ENCODE measurements at regions not wholly inside any gene's neighbourhood (a gene's known extent, or its start where the extent isn't known, plus 50 kb on each side); places are given as distances from the start of the nearest gene placed in this dataset.

DNA sequence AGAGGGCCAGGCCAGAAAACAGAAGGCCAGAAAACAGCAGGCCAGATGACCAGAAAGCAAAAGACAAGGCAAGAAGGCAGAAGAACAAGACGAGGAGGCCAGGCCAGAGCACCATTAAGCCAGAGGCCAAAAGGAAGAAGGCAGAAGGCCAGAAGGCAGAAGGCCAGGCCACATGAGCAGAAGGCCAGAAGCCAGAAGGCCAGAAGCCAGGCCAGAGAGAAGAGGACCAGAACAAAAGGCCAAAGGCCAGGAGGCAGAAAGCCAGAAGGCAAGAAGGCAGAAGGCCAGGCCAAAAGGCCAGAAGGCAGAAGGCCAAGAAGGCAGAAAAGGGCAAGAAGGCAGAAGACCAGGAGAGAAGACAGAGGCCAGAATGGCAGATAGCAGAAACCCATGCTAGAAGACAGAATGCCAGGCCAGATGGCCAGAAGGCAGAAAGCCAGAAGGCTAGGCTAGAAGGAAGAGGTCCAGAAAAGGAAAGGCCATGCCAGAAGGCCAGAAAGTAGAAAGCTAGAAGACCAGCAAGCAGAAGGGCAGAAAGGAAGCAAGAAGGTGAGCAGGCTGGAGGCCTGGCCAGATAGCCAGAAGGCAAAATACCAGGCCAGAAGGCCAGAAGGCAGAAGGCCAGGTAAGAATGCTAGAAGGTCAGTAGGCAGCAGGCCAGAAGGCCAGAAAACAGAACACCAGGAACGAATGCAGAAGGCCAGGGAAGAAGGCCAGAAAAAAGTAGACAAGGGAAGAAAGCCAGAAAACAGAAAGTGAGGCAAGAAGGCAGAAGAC, 187.6 kb downstream of the TUBA3C start:
- H3K79me2 ChIP-seq (ENCODE audit: insufficient read depth, low read length) = no peaks in the 10 kb centered on the region
- H2AFZ ChIP-seq (ENCODE audit: low read length) = no peak overlapping the region
- H3K4me3 ChIP-seq (ENCODE audit: low read depth, low read length, poor library complexity, severe bottlenecking) = no peak overlapping the region
- H3K9me2 ChIP-seq (ENCODE audit: low read depth, low read length) = no peaks in the 10 kb centered on the region
- no peaks in the 10 kb centered on the region for H3K27me3 ChIP-seq (ENCODE audit: insufficient read depth, low read length)
- H3K4me1 ChIP-seq (ENCODE audit: insufficient read depth, low read length, severe bottlenecking) = no peaks in the 10 kb centered on the region
- no peaks in the 10 kb centered on the region for H3F3A ChIP-seq (ENCODE audit: insufficient read depth, low read length)
- H4K20me1 ChIP-seq (ENCODE audit: insufficient read depth, low read length) = no peaks in the 10 kb centered on the region
- no peak overlapping the region for H3K4me2 ChIP-seq (ENCODE audit: low read length)
- no peaks in the 10 kb centered on the region for H3K36me3 ChIP-seq (ENCODE audit: insufficient read depth, low read length)
- no peak overlapping the region for H3K27ac ChIP-seq (ENCODE audit: low read depth, low read length, poor library complexity, severe bottlenecking)
- H3K9me3 ChIP-seq (ENCODE audit: low read length) = no peaks in the 10 kb centered on the region
- TF ChIP-seq EZH2 (IDR thresholded peaks at IDR 0.05; ENCODE audit: borderline replicate concordance, low read length) = no peak
- TF ChIP-seq, protein P1, sequence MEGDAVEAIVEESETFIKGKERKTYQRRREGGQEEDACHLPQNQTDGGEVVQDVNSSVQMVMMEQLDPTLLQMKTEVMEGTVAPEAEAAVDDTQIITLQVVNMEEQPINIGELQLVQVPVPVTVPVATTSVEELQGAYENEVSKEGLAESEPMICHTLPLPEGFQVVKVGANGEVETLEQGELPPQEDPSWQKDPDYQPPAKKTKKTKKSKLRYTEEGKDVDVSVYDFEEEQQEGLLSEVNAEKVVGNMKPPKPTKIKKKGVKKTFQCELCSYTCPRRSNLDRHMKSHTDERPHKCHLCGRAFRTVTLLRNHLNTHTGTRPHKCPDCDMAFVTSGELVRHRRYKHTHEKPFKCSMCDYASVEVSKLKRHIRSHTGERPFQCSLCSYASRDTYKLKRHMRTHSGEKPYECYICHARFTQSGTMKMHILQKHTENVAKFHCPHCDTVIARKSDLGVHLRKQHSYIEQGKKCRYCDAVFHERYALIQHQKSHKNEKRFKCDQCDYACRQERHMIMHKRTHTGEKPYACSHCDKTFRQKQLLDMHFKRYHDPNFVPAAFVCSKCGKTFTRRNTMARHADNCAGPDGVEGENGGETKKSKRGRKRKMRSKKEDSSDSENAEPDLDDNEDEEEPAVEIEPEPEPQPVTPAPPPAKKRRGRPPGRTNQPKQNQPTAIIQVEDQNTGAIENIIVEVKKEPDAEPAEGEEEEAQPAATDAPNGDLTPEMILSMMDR (IDR thresholded peaks at IDR 0.05; ENCODE audit: low read length) = no peak
- no peak overlapping the region for H3K9ac ChIP-seq (ENCODE audit: low read length)

DNA sequence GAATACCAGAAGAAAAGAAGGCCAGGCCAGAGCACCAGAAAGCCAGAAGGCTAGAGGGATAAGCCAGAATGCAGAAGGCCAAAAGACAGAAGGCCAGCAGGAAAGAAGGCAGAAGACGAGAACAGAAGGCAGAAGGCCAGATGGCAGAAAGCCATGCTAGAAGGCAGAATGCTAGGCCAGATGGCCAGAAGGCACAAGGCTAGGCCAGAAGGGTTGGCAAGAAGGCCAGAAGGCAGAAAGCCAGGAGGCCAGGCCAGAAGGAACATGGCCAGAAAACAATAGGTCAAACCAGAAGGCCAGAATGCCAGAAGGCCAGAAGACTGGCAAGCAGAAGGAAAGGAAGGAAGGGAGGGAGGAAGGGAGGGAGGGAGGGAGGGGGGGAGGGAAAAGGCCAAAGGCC, 188.8 kb downstream of the TUBA3C start:
- no peaks in the 10 kb centered on the region for H3K27me3 ChIP-seq (ENCODE audit: insufficient read depth, low read length)
- H3K4me2 ChIP-seq (ENCODE audit: low read length) = no peak overlapping the region
- no peaks in the 10 kb centered on the region for H3K36me3 ChIP-seq (ENCODE audit: insufficient read depth, low read length)
- no peak overlapping the region for H3K27ac ChIP-seq (ENCODE audit: low read depth, low read length, poor library complexity, severe bottlenecking)
- no peak overlapping the region for H3K9ac ChIP-seq (ENCODE audit: low read length)
- H3K4me1 ChIP-seq (ENCODE audit: insufficient read depth, low read length, severe bottlenecking) = no peaks in the 10 kb centered on the region
- no peaks in the 10 kb centered on the region for H3K79me2 ChIP-seq (ENCODE audit: insufficient read depth, low read length)
- no peaks in the 10 kb centered on the region for H3K9me3 ChIP-seq (ENCODE audit: low read length)
- H2AFZ ChIP-seq (ENCODE audit: low read length) = no peak overlapping the region
- no peaks in the 10 kb centered on the region for H3K9me2 ChIP-seq (ENCODE audit: low read depth, low read length)
- no peak overlapping the region for H3K4me3 ChIP-seq (ENCODE audit: low read depth, low read length, poor library complexity, severe bottlenecking)
- TF ChIP-seq, protein P1 (IDR thresholded peaks at IDR 0.05; ENCODE audit: low read length) = no peak
- no peak for TF ChIP-seq EZH2 (IDR thresholded peaks at IDR 0.05; ENCODE audit: borderline replicate concordance, low read length)
- H4K20me1 ChIP-seq (ENCODE audit: insufficient read depth, low read length) = no peaks in the 10 kb centered on the region
- no peaks in the 10 kb centered on the region for H3F3A ChIP-seq (ENCODE audit: insufficient read depth, low read length)

- Histone ChIP-seq H3K4me2 (ENCODE audit: low read length) (no peak overlapping the region), H3K27me3 (ENCODE audit: insufficient read depth, low read length) (no peaks in the 10 kb centered on the region), H2AFZ (ENCODE audit: low read length) (no peak overlapping the region), H3K9me3 (ENCODE audit: low read length) (no peaks in the 10 kb centered on the region), H3K9ac (ENCODE audit: low read length) (no peak overlapping the region), H3K4me3 (ENCODE audit: low read depth, low read length, poor library complexity, severe bottlenecking) (no peak overlapping the region), H3K27ac (ENCODE audit: low read depth, low read length, poor library complexity, severe bottlenecking) (no peak overlapping the region), H3K36me3 (ENCODE audit: insufficient read depth, low read length) (no peaks in the 10 kb centered on the region), H3F3A (ENCODE audit: insufficient read depth, low read length) (no peaks in the 10 kb centered on the region), H3K9me2 (ENCODE audit: low read depth, low read length) (no peaks in the 10 kb centered on the region), H3K4me1 (ENCODE audit: insufficient read depth, low read length, severe bottlenecking) (no peaks in the 10 kb centered on the region), H4K20me1 (ENCODE audit: insufficient read depth, low read length) (no peaks in the 10 kb centered on the region), H3K79me2 (ENCODE audit: insufficient read depth, low read length) (no peaks in the 10 kb centered on the region)
- no peak for TF ChIP-seq EZH2 (IDR thresholded peaks at IDR 0.05; ENCODE audit: borderline replicate concordance, low read length)
- TF ChIP-seq, protein P1 (IDR thresholded peaks at IDR 0.05; ENCODE audit: low read length) = no peak
These were observed 190.6 kb downstream of the TUBA3C start for GRCh38 chr13:18991060-18991459.
